IMR-90 (cell line): ENCODE measurements at regions not wholly inside any gene's neighbourhood (a gene's known extent, or its start where the extent isn't known, plus 50 kb on each side); places are given as distances from the start of the nearest gene placed in this dataset.

ENCODE experiments used
- ATAC-seq: fragments of 200-7000 bp; cut with Tn5 transposase; 2 replicates; pipeline ENCODE4 v1.9.1; 2020; ENCODE audit warnings: low read depth, mild to moderate bottlenecking, moderate library complexity
- BruUV-seq: library from RNA; stranded (reverse); fragments of 400-500 nt; replicated peaks from 2 replicates; lab custom pipeline; 2021; lab: Mats Ljungman, UMichigan
- CTCF ChIA-PET: fragments of 300-600 bp; formaldehyde crosslinking; extraction: SDS; loops from one replicate; lab custom pipeline; 2021; ENCODE audit warnings: antibody characterized with exemption; lab: Yijun Ruan, JAX
- POLR2A ChIA-PET: fragments of 300-600 bp; sonication (Branson Sonifier 250); formaldehyde crosslinking; loops from one replicate; lab custom pipeline; 2022; ENCODE audit warnings: antibody characterized with exemption; ENCODE audit not compliant: unreplicated experiment; lab: Charles Lee
- DNase-seq: peaks from one replicate; pipeline ENCODE4 v3.0.0; 2013
- H2AFZ ChIP-seq: replicated peaks from 2 replicates; pipeline ENCODE3; 2013; ENCODE audit warnings: low read length, mild to moderate bottlenecking; ENCODE audit not compliant: poor library complexity
- H2AK5ac ChIP-seq: 2 replicates; pipeline ENCODE4 v1.6.1; 2013; ENCODE audit warnings: low read depth, low read length, inconsistent platforms
- H2AK9ac ChIP-seq: replicated peaks from 2 replicates; pipeline ENCODE3; 2013; ENCODE audit warnings: mild to moderate bottlenecking, low read depth, low read length, moderate library complexity; ENCODE audit not compliant: poor library complexity
- H2BK120ac ChIP-seq: 2 replicates; pipeline ENCODE4 v1.6.1; 2013; ENCODE audit warnings: low read depth, low read length, inconsistent platforms
- H2BK15ac ChIP-seq: 3 replicates; pipeline ENCODE4 v1.6.1; 2013; ENCODE audit warnings: low read depth, low read length, inconsistent platforms
- H2BK20ac ChIP-seq: 2 replicates; pipeline ENCODE4 v1.6.1; 2013; ENCODE audit warnings: low read depth, mild to moderate bottlenecking, inconsistent platforms, low read length, moderate library complexity
- H2BK5ac ChIP-seq: 2 replicates; pipeline ENCODE4 v1.6.1; 2013; ENCODE audit warnings: mild to moderate bottlenecking, low read depth, low read length, inconsistent platforms; ENCODE audit not compliant: poor library complexity, severe bottlenecking
- H3K14ac ChIP-seq: replicated peaks from 2 replicates; pipeline ENCODE4 v1.6.1; 2013; ENCODE audit warnings: low read depth, low read length, inconsistent platforms
- H3K18ac ChIP-seq: 2 replicates; pipeline ENCODE4 v1.6.1; 2013; ENCODE audit warnings: low read depth, low read length, control low read depth
- H3K23ac ChIP-seq: 2 replicates; pipeline ENCODE4 v1.6.1; 2013; ENCODE audit warnings: low read depth, low read length, inconsistent platforms
- H3K27ac ChIP-seq: 2 replicates; pipeline ENCODE4 v1.5.1; 2013; ENCODE audit warnings: mild to moderate bottlenecking, control low read depth, low read length; ENCODE audit not compliant: insufficient read depth
- H3K27me3 ChIP-seq: 2 replicates; pipeline ENCODE4 v1.6.1; 2013; ENCODE audit warnings: low read length; ENCODE audit not compliant: control insufficient read depth, insufficient read depth
- H3K36me3 ChIP-seq: 2 replicates; pipeline ENCODE4 v1.6.1; 2013; ENCODE audit warnings: low read length, mixed read lengths; ENCODE audit not compliant: control insufficient read depth, insufficient read depth
- H3K4ac ChIP-seq: 2 replicates; pipeline ENCODE4 v1.6.1; 2013; ENCODE audit warnings: low read depth, low read length, inconsistent platforms
- H3K4me1 ChIP-seq: 2 replicates; pipeline ENCODE4 v1.6.1; 2013; ENCODE audit warnings: low read length, mixed read lengths; ENCODE audit not compliant: control insufficient read depth, insufficient read depth
- H3K4me2 ChIP-seq: 2 replicates; pipeline ENCODE4 v1.6.1; 2013; ENCODE audit warnings: low read depth, mild to moderate bottlenecking, control low read depth, low read length, moderate library complexity
- H3K4me3 ChIP-seq: 2 replicates; pipeline ENCODE4 v1.5.1; 2013; ENCODE audit warnings: low read depth, mild to moderate bottlenecking, control low read depth, low read length, moderate library complexity; ENCODE audit not compliant: insufficient read depth
- H3K56ac ChIP-seq: 2 replicates; pipeline ENCODE4 v1.6.1; 2013; ENCODE audit warnings: low read length, inconsistent platforms; ENCODE audit not compliant: insufficient read depth; ENCODE audit errors: extremely low read depth
- H3K79me1 ChIP-seq, 2 experiments: 2 replicates each; pipeline ENCODE4 v1.6.1; 2013; ENCODE audit warnings: low read length in 2 of 2, inconsistent platforms in 1 of 2, low read depth in 1 of 2
- H3K9ac ChIP-seq: 2 replicates; pipeline ENCODE4 v1.6.1; 2013; ENCODE audit warnings: low read depth, low read length, control low read depth
- H3K9me1 ChIP-seq: 2 replicates; pipeline ENCODE4 v1.6.1; 2013; ENCODE audit warnings: low read length, inconsistent platforms; ENCODE audit not compliant: insufficient read depth
- H3K9me3 ChIP-seq: 2 replicates; pipeline ENCODE4 v1.6.1; 2013; ENCODE audit warnings: low read length; ENCODE audit not compliant: control insufficient read depth, insufficient read depth
- H4K20me1 ChIP-seq: 2 replicates; pipeline ENCODE4 v1.6.1; 2013; ENCODE audit warnings: low read length, inconsistent platforms; ENCODE audit not compliant: insufficient read depth
- H4K5ac ChIP-seq: 2 replicates; pipeline ENCODE4 v1.6.1; 2013; ENCODE audit warnings: mild to moderate bottlenecking, low read depth, low read length, control low read depth
- H4K8ac ChIP-seq, 2 experiments: 2 replicates each; pipeline ENCODE4 v1.6.1; 2013; ENCODE audit warnings: low read depth in 2 of 2, low read length in 2 of 2, control low read depth in 1 of 2, inconsistent platforms in 1 of 2
- H4K91ac ChIP-seq: 2 replicates; pipeline ENCODE4 v1.6.1; 2013; ENCODE audit warnings: low read depth, low read length, inconsistent platforms; ENCODE audit not compliant: insufficient read depth
- BHLHE40 ChIP-seq: fragments of 150-350 bp; IDR thresholded peaks from 2 replicates; pipeline ENCODE4 v1.6.1; 2016; ENCODE audit warnings: mild to moderate bottlenecking, low read depth, low read length
- CEBPB ChIP-seq: IDR thresholded peaks from 2 replicates; pipeline ENCODE4 v1.6.1; 2012; ENCODE audit warnings: low read depth, low read length, improper control_type of control experiment
- CHD1 ChIP-seq: IDR thresholded peaks from 2 replicates; pipeline ENCODE4 v1.6.1; 2012; ENCODE audit warnings: low read depth, low read length, improper control_type of control experiment
- FOS ChIP-seq: fragments of 150-350 bp; IDR thresholded peaks from 2 replicates; pipeline ENCODE4 v1.6.1; 2016; ENCODE audit warnings: low read depth, low read length
- MAFK ChIP-seq: IDR thresholded peaks from 2 replicates; pipeline ENCODE4 v1.6.1; 2012; ENCODE audit warnings: low read depth, low read length, improper control_type of control experiment
- MAZ ChIP-seq: IDR thresholded peaks from 2 replicates; pipeline ENCODE4 v1.6.1; 2012; ENCODE audit warnings: low read depth, mild to moderate bottlenecking, low read length, improper control_type of control experiment, moderate library complexity, borderline replicate concordance
- MXI1 ChIP-seq: IDR thresholded peaks from 2 replicates; pipeline ENCODE4 v1.6.1; 2012; ENCODE audit warnings: low read depth, mild to moderate bottlenecking, low read length, moderate library complexity, borderline replicate concordance
- NFE2L2 ChIP-seq: fragments of 150-350 bp; IDR thresholded peaks from 2 replicates; pipeline ENCODE4 v1.6.1; 2016; ENCODE audit warnings: low read depth, mild to moderate bottlenecking, low read length
- POLR2A ChIP-seq: IDR thresholded peaks from 2 replicates; pipeline ENCODE4 v1.6.1; 2012; ENCODE audit warnings: mild to moderate bottlenecking, low read depth, low read length
- RCOR1 ChIP-seq: IDR thresholded peaks from 2 replicates; pipeline ENCODE4 v1.6.1; 2012; ENCODE audit warnings: mild to moderate bottlenecking, low read length, improper control_type of control experiment; ENCODE audit not compliant: insufficient replicate concordance
- RFX5 ChIP-seq: IDR thresholded peaks from 2 replicates; pipeline ENCODE4 v1.8.0; 2012; ENCODE audit warnings: low read depth, mild to moderate bottlenecking, low read length, moderate library complexity
- WGBS, 2 experiments: methylation state at CpG; one replicate each; pipeline versions ENCODE4 v1.1.5 to v1.1.7; 2013; ENCODE audit warnings: missing lambda C conversion rate in 2 of 2; ENCODE audit not compliant: insufficient read length in 1 of 2; ENCODE audit errors: extremely low coverage in 2 of 2; 5-methylcytosine and 5-hydroxymethylcytosine counted together
- dilution Hi-C: fragments of 300-500 bp; cut with HindIII; formaldehyde crosslinking; loops from one replicate; pipeline ENCODE4 v1.14.3; 2018; ENCODE audit warnings: low sequenced_read_pairs; ENCODE audit not compliant: unreplicated experiment
- in situ Hi-C: fragments of 300-500 bp; cut with MboI; formaldehyde crosslinking; loops from 3 replicates; pipeline ENCODE4 v1.14.3; 2019; ENCODE audit warnings: low sequenced_read_pairs, inconsistent platforms, mixed read lengths
- intact Hi-C: fragments of 100-400 bp; cut with micrococcal nuclease; formaldehyde crosslinking; loops from 2 replicates; pipeline ENCODE4 v1.10.0; 2022
- TF ChIP-seq, protein P1 (sequence below): conservative IDR thresholded peaks from 2 replicates; pipeline ENCODE4 v1.5.1; 2012; ENCODE audit warnings: mild to moderate bottlenecking, low read depth, low read length, improper control_type of control experiment
- TF ChIP-seq, protein P2 (sequence below): fragments of 150-350 bp; IDR thresholded peaks from 2 replicates; pipeline ENCODE4 v1.6.1; 2016; ENCODE audit warnings: low read depth, mild to moderate bottlenecking, low read length, moderate library complexity, borderline replicate concordance
- TF ChIP-seq, protein P3 (sequence below): fragments of 150-350 bp; IDR thresholded peaks from 2 replicates; pipeline ENCODE4 v1.6.1; 2017; ENCODE audit warnings: mild to moderate bottlenecking, antibody characterized with exemption, low read length, low read depth

DNA sequence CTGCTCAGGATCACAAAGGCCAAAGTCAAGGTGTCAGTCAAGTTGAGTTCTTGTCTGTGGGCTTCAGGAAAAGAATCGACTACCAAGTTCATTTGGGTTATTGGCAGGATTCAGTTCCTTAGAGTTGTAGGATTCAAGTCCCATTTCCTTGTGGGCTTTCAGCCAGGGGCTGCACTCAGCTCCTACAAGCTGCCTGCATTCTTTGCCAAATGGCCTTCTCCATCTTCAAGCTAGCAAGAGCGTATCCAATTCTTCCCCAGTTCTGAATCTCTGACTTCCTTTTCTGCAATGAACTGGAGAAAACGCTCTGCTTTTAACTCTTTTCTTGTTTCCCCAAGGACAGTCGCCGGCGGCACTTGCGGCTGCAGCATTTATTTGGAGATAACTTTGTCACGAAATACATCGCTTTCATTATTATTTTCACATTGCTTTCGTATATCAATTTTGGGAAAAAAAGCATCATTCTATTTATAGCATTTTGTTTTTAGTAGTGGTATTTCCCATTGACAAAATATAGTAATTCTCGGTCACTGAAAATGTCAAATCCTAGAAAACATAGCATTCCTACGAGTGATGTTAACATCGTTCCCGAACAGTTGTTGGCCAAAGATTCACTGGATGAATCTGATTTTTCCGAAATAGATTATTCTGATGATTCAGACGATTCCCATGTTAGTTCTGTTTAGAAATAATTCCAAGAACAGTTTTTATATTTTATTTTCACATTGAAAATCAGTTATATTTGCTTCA is 59.6 kb upstream of the SERPINE2 start (continued):
- TF ChIP-seq, protein P1, sequence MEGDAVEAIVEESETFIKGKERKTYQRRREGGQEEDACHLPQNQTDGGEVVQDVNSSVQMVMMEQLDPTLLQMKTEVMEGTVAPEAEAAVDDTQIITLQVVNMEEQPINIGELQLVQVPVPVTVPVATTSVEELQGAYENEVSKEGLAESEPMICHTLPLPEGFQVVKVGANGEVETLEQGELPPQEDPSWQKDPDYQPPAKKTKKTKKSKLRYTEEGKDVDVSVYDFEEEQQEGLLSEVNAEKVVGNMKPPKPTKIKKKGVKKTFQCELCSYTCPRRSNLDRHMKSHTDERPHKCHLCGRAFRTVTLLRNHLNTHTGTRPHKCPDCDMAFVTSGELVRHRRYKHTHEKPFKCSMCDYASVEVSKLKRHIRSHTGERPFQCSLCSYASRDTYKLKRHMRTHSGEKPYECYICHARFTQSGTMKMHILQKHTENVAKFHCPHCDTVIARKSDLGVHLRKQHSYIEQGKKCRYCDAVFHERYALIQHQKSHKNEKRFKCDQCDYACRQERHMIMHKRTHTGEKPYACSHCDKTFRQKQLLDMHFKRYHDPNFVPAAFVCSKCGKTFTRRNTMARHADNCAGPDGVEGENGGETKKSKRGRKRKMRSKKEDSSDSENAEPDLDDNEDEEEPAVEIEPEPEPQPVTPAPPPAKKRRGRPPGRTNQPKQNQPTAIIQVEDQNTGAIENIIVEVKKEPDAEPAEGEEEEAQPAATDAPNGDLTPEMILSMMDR = no peak
- TF ChIP-seq RFX5 (no peak), MAFK (no peak)

DNA sequence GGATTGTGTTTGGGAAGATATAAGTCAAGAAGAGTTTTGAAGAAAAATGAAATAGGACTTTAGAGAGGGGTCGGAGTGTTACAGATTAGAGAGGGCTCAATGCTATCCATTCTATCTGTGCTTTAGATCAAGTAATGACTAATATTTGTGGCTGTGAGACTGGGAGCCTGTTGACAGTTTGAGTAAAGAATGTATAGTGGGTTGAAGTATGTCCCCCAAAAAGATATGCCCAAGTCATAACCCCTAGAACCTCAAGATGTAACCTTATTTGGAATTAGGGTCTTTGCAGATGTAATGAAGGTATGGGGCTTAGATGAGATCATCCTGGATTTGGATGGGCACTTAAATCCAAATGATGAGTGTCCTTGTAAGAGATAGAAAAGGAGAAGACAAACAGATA is 55.3 kb upstream of the SERPINE2 start:
- no peak for ATAC-seq
- Histone ChIP-seq H2AK5ac (no peak overlapping the region), H3K18ac (no peak overlapping the region), H2BK120ac (no peak overlapping the region), H3K56ac (no peak overlapping the region), H3K4me3 (no peak overlapping the region), H4K20me1 (no peaks in the 10 kb centered on the region), H3K4me2 (no peak overlapping the region), H2BK15ac (no peak overlapping the region), H3K36me3 (no peaks in the 10 kb centered on the region), H3K4ac (no peak overlapping the region), H2AFZ (no peak overlapping the region), H2AK9ac (no peak overlapping the region), H3K9ac (no peak overlapping the region), H3K27ac (no peak overlapping the region), H3K79me1 (no peaks in the 10 kb centered on the region), H3K4me1 (no peaks in the 10 kb centered on the region), H3K9me1 (no peaks in the 10 kb centered on the region), H4K8ac (no peak overlapping the region), H3K27me3 (peaks cover 2% of the 10 kb centered on the region), H4K91ac (no peak overlapping the region), H2BK20ac (no peak overlapping the region), H3K23ac (no peak overlapping the region), H3K9me3 (peaks cover 2% of the 10 kb centered on the region), H4K5ac (no peak overlapping the region), H3K14ac (no peak overlapping the region), H2BK5ac (no peak overlapping the region)
- CTCF ChIA-PET = no interaction called here
- WGBS, 2 experiments = no CpG with 5 or more reads among the region's 1 CpG
- intact Hi-C loops = no loop called here
- in situ Hi-C loops = no loop called here
- no TSS peak for BruUV-seq
- dilution Hi-C loops = no loop called here
- no peak for DNase-seq
- POLR2A ChIA-PET = no interaction called here
- TF ChIP-seq FOS (no peak), RCOR1 (no peak), CHD1 (no peak), MXI1 (no peak), CEBPB (no peak), POLR2A (no peak), MAFK (no peak), NFE2L2 (no peak), BHLHE40 (no peak), MAZ (no peak), RFX5 (no peak)
- TF ChIP-seq, protein P2, sequence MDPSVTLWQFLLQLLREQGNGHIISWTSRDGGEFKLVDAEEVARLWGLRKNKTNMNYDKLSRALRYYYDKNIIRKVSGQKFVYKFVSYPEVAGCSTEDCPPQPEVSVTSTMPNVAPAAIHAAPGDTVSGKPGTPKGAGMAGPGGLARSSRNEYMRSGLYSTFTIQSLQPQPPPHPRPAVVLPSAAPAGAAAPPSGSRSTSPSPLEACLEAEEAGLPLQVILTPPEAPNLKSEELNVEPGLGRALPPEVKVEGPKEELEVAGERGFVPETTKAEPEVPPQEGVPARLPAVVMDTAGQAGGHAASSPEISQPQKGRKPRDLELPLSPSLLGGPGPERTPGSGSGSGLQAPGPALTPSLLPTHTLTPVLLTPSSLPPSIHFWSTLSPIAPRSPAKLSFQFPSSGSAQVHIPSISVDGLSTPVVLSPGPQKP = no peak
- TF ChIP-seq, protein P3, sequence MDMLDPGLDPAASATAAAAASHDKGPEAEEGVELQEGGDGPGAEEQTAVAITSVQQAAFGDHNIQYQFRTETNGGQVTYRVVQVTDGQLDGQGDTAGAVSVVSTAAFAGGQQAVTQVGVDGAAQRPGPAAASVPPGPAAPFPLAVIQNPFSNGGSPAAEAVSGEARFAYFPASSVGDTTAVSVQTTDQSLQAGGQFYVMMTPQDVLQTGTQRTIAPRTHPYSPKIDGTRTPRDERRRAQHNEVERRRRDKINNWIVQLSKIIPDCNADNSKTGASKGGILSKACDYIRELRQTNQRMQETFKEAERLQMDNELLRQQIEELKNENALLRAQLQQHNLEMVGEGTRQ = no peak
